HCT116 (cell line): ENCODE measurements at regions not wholly inside any gene's neighbourhood (a gene's known extent, or its start where the extent isn't known, plus 50 kb on each side); places are given as distances from the start of the nearest gene placed in this dataset.

ENCODE experiments used
- ATAC-seq: fragments of 200-7000 bp; cut with Tn5 transposase; 2 replicates; pipeline ENCODE4 v1.9.1; 2020; ENCODE audit warnings: mild to moderate bottlenecking, moderate library complexity
- BruUV-seq: library from RNA; stranded (reverse); fragments of 400-500 nt; replicated peaks from 2 replicates; lab custom pipeline; 2021; lab: Mats Ljungman, UMichigan
- CTCF ChIA-PET: fragments of 300-600 bp; sonication (Branson Sonifier 250); formaldehyde crosslinking; loops from one replicate; lab custom pipeline; 2021; ENCODE audit warnings: antibody characterized with exemption; lab: Charles Lee
- POLR2A ChIA-PET: fragments of 300-600, 350-600 bp; sonication (Branson Sonifier 250); formaldehyde crosslinking; loops from one replicate; lab custom pipeline; 2021; ENCODE audit warnings: antibody characterized with exemption; lab: Charles Lee
- RAD21 ChIA-PET, 2 experiments: fragments of 300-600 bp; sonication (Branson Sonifier 250); formaldehyde crosslinking; loops; one replicate each; lab custom pipeline; 2023; ENCODE audit warnings: low total read pairs in 2 of 2; ENCODE audit not compliant: uncharacterized antibody in 2 of 2, unreplicated experiment in 2 of 2, low non-redundant PET in 1 of 2; lab: Charles Lee
- DNase-seq: peaks from one replicate; pipeline ENCODE4 v3.0.0-alpha.2; 2010; ENCODE audit warnings: low read depth, low spot score
- H2AFZ ChIP-seq: fragments of 200-600 bp; shearing (Covaris generic), sonication (generic); 2 replicates; pipeline ENCODE4 v1.6.1; 2017; ENCODE audit warnings: low read depth, mixed run types, mixed read lengths, antibody characterized with exemption, low read length; ENCODE audit not compliant: poor library complexity, severe bottlenecking
- H3K27ac ChIP-seq: 2 replicates; pipeline ENCODE4 v1.5.1; 2012; ENCODE audit warnings: low read depth, low read length
- H3K27me3 ChIP-seq: fragments of 200-600 bp; sonication (generic); 2 replicates; pipeline ENCODE4 v1.6.1; 2016; ENCODE audit warnings: mixed run types, low read length, mixed read lengths; ENCODE audit not compliant: insufficient read depth
- H3K36me3 ChIP-seq, 2 experiments: fragments of 200-500 bp in 1 of 2; fragments of 200-600 bp in 1 of 2; sonication (Bioruptor generic) in 1 of 2; sonication (generic) in 1 of 2; 2 replicates each; pipeline versions ENCODE4 v1.5.1 to v1.6.1; 2014 to 2016; ENCODE audit warnings: low read length in 2 of 2, inconsistent platforms in 1 of 2, mixed read lengths in 1 of 2, mixed run types in 1 of 2; ENCODE audit not compliant: insufficient read depth in 2 of 2, control insufficient read depth in 1 of 2
- H3K4me1 ChIP-seq, 2 experiments: fragments of 200-600 bp in 1 of 2; sonication (generic) in 1 of 2; 2 replicates each; pipeline versions ENCODE4 v1.5.1 to v1.6.1; 2012 to 2017; ENCODE audit warnings: low read length in 2 of 2, inconsistent platforms in 1 of 2, mild to moderate bottlenecking in 1 of 2, mixed read lengths in 1 of 2, mixed run types in 1 of 2, moderate library complexity in 1 of 2; ENCODE audit not compliant: insufficient read depth in 2 of 2, control insufficient read depth in 1 of 2
- H3K4me2 ChIP-seq: fragments of 200-600 bp; sonication (generic); 2 replicates; pipeline ENCODE4 v1.6.1; 2017; ENCODE audit warnings: mixed run types, low read length, mixed read lengths
- H3K4me3 ChIP-seq, 2 experiments: fragments of 200-600 bp in 1 of 2; sonication (generic) in 1 of 2; replicated peaks in 1 of 2; 2 replicates each; pipeline ENCODE4 v1.5.1; 2011 to 2016; ENCODE audit warnings: low read length in 2 of 2, control low read depth in 1 of 2, low read depth in 1 of 2, mild to moderate bottlenecking in 1 of 2, mixed read lengths in 1 of 2, mixed run types in 1 of 2
- H3K79me2 ChIP-seq: fragments of 200-600 bp; sonication (generic); 2 replicates; pipeline ENCODE4 v1.6.1; 2017; ENCODE audit warnings: mild to moderate bottlenecking, mixed run types, low read length, moderate library complexity, mixed read lengths; ENCODE audit not compliant: insufficient read depth
- H3K9ac ChIP-seq: fragments of 200-600 bp; sonication (generic); 2 replicates; pipeline ENCODE4 v1.6.1; 2016; ENCODE audit warnings: low read length, mixed read lengths
- H3K9me2 ChIP-seq: fragments of 200-600 bp; sonication (generic), shearing (Covaris generic); 2 replicates; pipeline ENCODE4 v1.6.1; 2017; ENCODE audit warnings: mixed run types, mild to moderate bottlenecking, moderate library complexity; ENCODE audit not compliant: insufficient read depth
- H3K9me3 ChIP-seq, 2 experiments: fragments of 200-500 bp in 1 of 2; fragments of 200-600 bp in 1 of 2; sonication (Bioruptor generic) in 1 of 2; sonication (generic) in 1 of 2; 2 replicates each; pipeline ENCODE4 v1.6.1; 2014 to 2017; ENCODE audit warnings: low read length in 2 of 2, mixed read lengths in 2 of 2, inconsistent platforms in 1 of 2, low read depth in 1 of 2, mild to moderate bottlenecking in 1 of 2, mixed run types in 1 of 2, moderate library complexity in 1 of 2; ENCODE audit not compliant: control insufficient read depth in 1 of 2, insufficient read depth in 1 of 2
- H4K20me1 ChIP-seq: fragments of 200-600 bp; sonication (generic), shearing (Covaris generic); 2 replicates; pipeline ENCODE4 v1.6.1; 2017; ENCODE audit warnings: mixed run types, mild to moderate bottlenecking, moderate library complexity; ENCODE audit not compliant: insufficient read depth
- EZH2 ChIP-seq: fragments of 200-600 bp; sonication (generic); IDR thresholded peaks from 2 replicates; pipeline ENCODE4 v1.6.1; 2017; ENCODE audit warnings: antibody characterized with exemption, mixed run types
- EZH2phosphoT487 ChIP-seq: fragments of 200-600 bp; IDR thresholded peaks from 2 replicates; pipeline ENCODE4 v1.6.1; 2018; ENCODE audit warnings: antibody characterized with exemption, borderline replicate concordance
- TCF7L2 ChIP-seq: IDR thresholded peaks from 2 replicates; pipeline ENCODE4 v1.7.0; 2011; ENCODE audit warnings: borderline replicate concordance, inconsistent platforms; ENCODE audit not compliant: insufficient read depth, insufficient read length; ENCODE audit errors: extremely low read depth
- ZFX ChIP-seq: fragments of 450-650 bp; IDR thresholded peaks from 2 replicates; pipeline ENCODE4 v1.6.1; 2017
- intact Hi-C: fragments of 100-400 bp; cut with micrococcal nuclease; formaldehyde crosslinking; loops from 2 replicates; pipeline ENCODE4 v1.10.0; 2022

GRCh38 chr18:41517142-41517541, 437.9 kb upstream of the PIK3C3 start:
- ATAC-seq = no peak
- TF ChIP-seq TCF7L2 (no peak), EZH2phosphoT487 (no peak), ZFX (no peak)
- Histone ChIP-seq H3K79me2 (no peaks in the 10 kb centered on the region), H3K27me3 (no peaks in the 10 kb centered on the region), H3K9ac (no peak overlapping the region), H2AFZ (no peak overlapping the region), H3K4me1 (no peaks in the 10 kb centered on the region), H3K9me2 (no peaks in the 10 kb centered on the region), H3K36me3 (no peaks in the 10 kb centered on the region), H3K9me3 (peaks cover 13 to 25% of the 10 kb centered on the region in 2 experiments; a peak in 2 of 4 replicates), H3K4me3 (no peak overlapping the region), H3K4me2 (no peak overlapping the region), H4K20me1 (no peaks in the 10 kb centered on the region), H3K27ac (no peak overlapping the region)
- CTCF ChIA-PET = no interaction called here
- no TSS peak for BruUV-seq
- intact Hi-C loops = no loop called here
- RAD21 ChIA-PET = no interaction called here
- DNase-seq = no peak
- POLR2A ChIA-PET = no interaction called here

- H3K9me3 ChIP-seq = peaks cover 6 to 8% of the 10 kb centered on the region in 2 experiments; a peak in 2 of 4 replicates
- H3K79me2 ChIP-seq = no peaks in the 10 kb centered on the region
- H3K27me3 ChIP-seq = no peaks in the 10 kb centered on the region
- intact Hi-C loops = no loop called here
- no peak overlapping the region for H3K4me2 ChIP-seq
- H3K27ac ChIP-seq = no peak overlapping the region
- ChIA-PET CTCF (no interaction called here), RAD21 (no interaction called here), POLR2A (no interaction called here)
- H3K36me3 ChIP-seq = no peaks in the 10 kb centered on the region
- no peak overlapping the region for H2AFZ ChIP-seq
- no peaks in the 10 kb centered on the region for H4K20me1 ChIP-seq
- TF ChIP-seq EZH2 (no peak), ZFX (no peak)
- H3K4me1 ChIP-seq = no peaks in the 10 kb centered on the region
- H3K9ac ChIP-seq = no peak overlapping the region
- H3K9me2 ChIP-seq = no peaks in the 10 kb centered on the region
- no peak for DNase-seq
- no TSS peak for BruUV-seq
- no peak overlapping the region for H3K4me3 ChIP-seq
- no peak for ATAC-seq
Measured at GRCh38 chr18:41513438-41513837, 441.6 kb upstream of the PIK3C3 start.
